ENCODE measurements at regions not wholly inside any gene's neighbourhood (a gene's known extent, or its start where the extent isn't known, plus 50 kb on each side); places are given as distances from the start of the nearest gene placed in this dataset.

- peaks cover 9% of the 10 kb centered on the region for H3K9me3 ChIP-seq (ENCODE audit: severe bottlenecking)
- no peak overlapping the region for H3K4me3 ChIP-seq (ENCODE audit: low read depth, low read length)
- no peaks in the 10 kb centered on the region for H3K27me3 ChIP-seq (ENCODE audit: insufficient read depth, low read depth, severe bottlenecking)
- no peaks in the 10 kb centered on the region for H3K36me3 ChIP-seq
- no peak overlapping the region for H3K27ac ChIP-seq
- TF ChIP-seq, protein P1, sequence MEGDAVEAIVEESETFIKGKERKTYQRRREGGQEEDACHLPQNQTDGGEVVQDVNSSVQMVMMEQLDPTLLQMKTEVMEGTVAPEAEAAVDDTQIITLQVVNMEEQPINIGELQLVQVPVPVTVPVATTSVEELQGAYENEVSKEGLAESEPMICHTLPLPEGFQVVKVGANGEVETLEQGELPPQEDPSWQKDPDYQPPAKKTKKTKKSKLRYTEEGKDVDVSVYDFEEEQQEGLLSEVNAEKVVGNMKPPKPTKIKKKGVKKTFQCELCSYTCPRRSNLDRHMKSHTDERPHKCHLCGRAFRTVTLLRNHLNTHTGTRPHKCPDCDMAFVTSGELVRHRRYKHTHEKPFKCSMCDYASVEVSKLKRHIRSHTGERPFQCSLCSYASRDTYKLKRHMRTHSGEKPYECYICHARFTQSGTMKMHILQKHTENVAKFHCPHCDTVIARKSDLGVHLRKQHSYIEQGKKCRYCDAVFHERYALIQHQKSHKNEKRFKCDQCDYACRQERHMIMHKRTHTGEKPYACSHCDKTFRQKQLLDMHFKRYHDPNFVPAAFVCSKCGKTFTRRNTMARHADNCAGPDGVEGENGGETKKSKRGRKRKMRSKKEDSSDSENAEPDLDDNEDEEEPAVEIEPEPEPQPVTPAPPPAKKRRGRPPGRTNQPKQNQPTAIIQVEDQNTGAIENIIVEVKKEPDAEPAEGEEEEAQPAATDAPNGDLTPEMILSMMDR (IDR thresholded peaks at IDR 0.05; ENCODE audit: low read depth, low read length) = no peak
- DNase-seq = no peak
These were observed 98.6 kb downstream of the HNRNPLL start for GRCh38 chr2:38504169-38504568.

- DNase-seq = no peak
- peaks cover 9% of the 10 kb centered on the region for H3K9me3 ChIP-seq (ENCODE audit: severe bottlenecking)
- no peak overlapping the region for H3K27ac ChIP-seq
- no peak overlapping the region for H3K4me3 ChIP-seq (ENCODE audit: low read depth, low read length)
- no peaks in the 10 kb centered on the region for H3K27me3 ChIP-seq (ENCODE audit: insufficient read depth, low read depth, severe bottlenecking)
- TF ChIP-seq, protein P1 (IDR thresholded peaks at IDR 0.05; ENCODE audit: low read depth, low read length) = no peak
- no peaks in the 10 kb centered on the region for H3K36me3 ChIP-seq
These were observed 100.6 kb downstream of the HNRNPLL start for GRCh38 chr2:38502107-38502506.

DNA sequence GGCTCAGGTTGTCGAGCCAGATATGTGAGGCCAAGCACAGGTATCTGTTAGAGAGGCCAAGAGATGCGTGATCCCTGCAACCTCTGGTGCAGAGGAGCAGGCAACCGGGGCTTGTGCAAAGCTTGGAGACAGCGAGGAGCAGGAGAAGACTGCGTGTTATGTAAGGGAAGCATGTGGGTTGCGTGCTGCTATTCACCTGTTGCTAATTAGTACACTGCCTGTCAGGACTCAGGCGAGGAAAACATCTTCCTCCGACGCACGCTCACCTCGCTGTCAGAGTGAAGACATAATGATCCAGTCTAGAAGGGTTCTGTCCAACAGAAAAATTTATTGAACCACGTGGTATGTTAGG is 102.5 kb downstream of the HNRNPLL start:
- H3K36me3 ChIP-seq = no peaks in the 10 kb centered on the region
- no peaks in the 10 kb centered on the region for H3K27me3 ChIP-seq (ENCODE audit: insufficient read depth, low read depth, severe bottlenecking)
- H3K27ac ChIP-seq = no peak overlapping the region
- peaks cover 9% of the 10 kb centered on the region for H3K9me3 ChIP-seq (ENCODE audit: severe bottlenecking)
- TF ChIP-seq, protein P1 (IDR thresholded peaks at IDR 0.05; ENCODE audit: low read depth, low read length) = no peak
- DNase-seq = no peak
- H3K4me3 ChIP-seq (ENCODE audit: low read depth, low read length) = no peak overlapping the region

- Histone ChIP-seq H3K27ac (no peak overlapping the region), H3K9me3 (ENCODE audit: severe bottlenecking) (peaks cover 9% of the 10 kb centered on the region), H3K36me3 (no peaks in the 10 kb centered on the region), H3K27me3 (ENCODE audit: insufficient read depth, low read depth, severe bottlenecking) (no peaks in the 10 kb centered on the region), H3K4me3 (ENCODE audit: low read depth, low read length) (no peak overlapping the region)
- no peak for DNase-seq
- TF ChIP-seq, protein P1 (IDR thresholded peaks at IDR 0.05; ENCODE audit: low read depth, low read length) = no peak
These were observed 103.0 kb downstream of the HNRNPLL start for GRCh38 chr2:38499548-38500282.

DNA sequence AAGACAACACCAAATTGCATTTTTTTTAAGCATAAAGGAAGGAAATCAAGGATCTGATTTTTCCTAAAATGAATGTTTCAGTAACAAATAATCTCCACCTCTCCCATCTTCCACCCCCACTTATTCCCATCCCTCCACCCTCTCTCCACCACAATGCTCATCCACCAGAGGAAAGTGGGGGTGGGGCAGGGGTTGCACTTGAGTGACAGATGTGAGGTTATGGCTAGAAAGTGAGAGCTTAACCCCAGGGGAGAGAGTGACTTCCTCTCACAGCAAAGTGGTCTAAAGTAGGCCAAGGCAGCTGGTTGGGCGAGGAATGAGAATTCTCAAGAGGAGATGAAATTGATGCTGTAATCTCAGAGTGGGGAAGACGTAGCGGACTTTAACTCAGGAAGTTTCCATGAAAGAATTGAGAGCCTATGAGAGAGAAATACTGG is 104.7 kb downstream of the HNRNPLL start:
- TF ChIP-seq, protein P1 (IDR thresholded peaks at IDR 0.05; ENCODE audit: low read depth, low read length) = no peak
- no peak overlapping the region for H3K4me3 ChIP-seq (ENCODE audit: low read depth, low read length)
- peak; percentile 28 for DNase-seq
- H3K27me3 ChIP-seq (ENCODE audit: insufficient read depth, low read depth, severe bottlenecking) = no peaks in the 10 kb centered on the region
- H3K9me3 ChIP-seq (ENCODE audit: severe bottlenecking) = peaks cover 9% of the 10 kb centered on the region
- H3K36me3 ChIP-seq = no peaks in the 10 kb centered on the region
- H3K27ac ChIP-seq = no peak overlapping the region

GRCh38 chr2:38497670-38498037 is 105.1 kb downstream of the HNRNPLL start:
- H3K27me3 ChIP-seq (ENCODE audit: insufficient read depth, low read depth, severe bottlenecking) = no peaks in the 10 kb centered on the region
- peaks cover 9% of the 10 kb centered on the region for H3K9me3 ChIP-seq (ENCODE audit: severe bottlenecking)
- no peak for DNase-seq
- TF ChIP-seq, protein P1 (IDR thresholded peaks at IDR 0.05; ENCODE audit: low read depth, low read length) = no peak
- H3K4me3 ChIP-seq (ENCODE audit: low read depth, low read length) = no peak overlapping the region
- no peaks in the 10 kb centered on the region for H3K36me3 ChIP-seq
- no peak overlapping the region for H3K27ac ChIP-seq
